Smooth muscle cell (in vitro differentiated cells): ENCODE measurements at regions not wholly inside any gene's neighbourhood (a gene's known extent, or its start where the extent isn't known, plus 50 kb on each side); places are given as distances from the start of the nearest gene placed in this dataset.
A peak's percentile ranks its signal among the peaks of the same experiment; 100 is the strongest.

Experiments
- DNase-seq: peaks from one replicate; lab custom pipeline; 2025; ENCODE audit not compliant: unreplicated experiment; lab: John Stamatoyannopoulos, UW
- H2AFZ ChIP-seq: fragments of 200-600 bp; sonication (generic); 2 replicates; pipeline ENCODE4 v1.6.0; 2016; ENCODE audit warnings: antibody characterized with exemption, low read depth, mild to moderate bottlenecking
- H3F3A ChIP-seq: fragments of 200-600 bp; sonication (generic); 2 replicates; pipeline ENCODE4 v1.6.0; 2017; ENCODE audit warnings: antibody characterized with exemption, low read depth
- H3K27ac ChIP-seq: fragments of 200-600 bp; sonication (generic); 2 replicates; pipeline ENCODE4 v1.5.1; 2016; ENCODE audit warnings: low read depth, mild to moderate bottlenecking
- H3K27me3 ChIP-seq: fragments of 200-600 bp; sonication (generic); 2 replicates; pipeline ENCODE4 v1.6.1; 2016; ENCODE audit warnings: low read depth, mild to moderate bottlenecking
- H3K36me3 ChIP-seq: fragments of 200-600 bp; sonication (generic); 2 replicates; pipeline ENCODE4 v1.5.1; 2016; ENCODE audit warnings: low read depth
- H3K4me1 ChIP-seq: fragments of 200-600 bp; sonication (generic); 2 replicates; pipeline ENCODE4 v1.5.1; 2016; ENCODE audit warnings: low read depth
- H3K4me2 ChIP-seq: fragments of 200-600 bp; sonication (generic); 2 replicates; pipeline ENCODE4 v1.6.0; 2016; ENCODE audit warnings: mild to moderate bottlenecking
- H3K4me3 ChIP-seq: fragments of 200-600 bp; sonication (generic); 2 replicates; pipeline ENCODE4 v1.5.1; 2016; ENCODE audit warnings: mild to moderate bottlenecking
- H3K79me2 ChIP-seq: fragments of 200-600 bp; sonication (generic); 2 replicates; pipeline ENCODE4 v1.6.0; 2016; ENCODE audit warnings: low read depth, mild to moderate bottlenecking
- H3K9ac ChIP-seq: fragments of 200-600 bp; sonication (generic); 2 replicates; pipeline ENCODE4 v1.6.0; 2016; ENCODE audit warnings: low read depth
- H3K9me3 ChIP-seq: fragments of 200-600 bp; sonication (generic); replicated peaks from 2 replicates; pipeline ENCODE4 v1.5.1; 2016; ENCODE audit warnings: low read depth
- H4K20me1 ChIP-seq: fragments of 200-600 bp; sonication (generic); 2 replicates; pipeline ENCODE4 v1.6.0; 2016; ENCODE audit warnings: low read depth
- WGBS: methylation state at CpG from one replicate; pipeline ENCODE4 v1.1.7; 2016; ENCODE audit warnings: low lambda C conversion rate; 5-methylcytosine and 5-hydroxymethylcytosine counted together
- TF ChIP-seq, protein P1 (sequence below): fragments of 200-600 bp; sonication (generic); IDR thresholded peaks from 2 replicates; pipeline ENCODE4 v1.5.1; 2017; ENCODE audit warnings: borderline replicate concordance, mild to moderate bottlenecking, antibody characterized with exemption; ENCODE audit not compliant: insufficient read depth, poor library complexity, severe bottlenecking

DNA sequence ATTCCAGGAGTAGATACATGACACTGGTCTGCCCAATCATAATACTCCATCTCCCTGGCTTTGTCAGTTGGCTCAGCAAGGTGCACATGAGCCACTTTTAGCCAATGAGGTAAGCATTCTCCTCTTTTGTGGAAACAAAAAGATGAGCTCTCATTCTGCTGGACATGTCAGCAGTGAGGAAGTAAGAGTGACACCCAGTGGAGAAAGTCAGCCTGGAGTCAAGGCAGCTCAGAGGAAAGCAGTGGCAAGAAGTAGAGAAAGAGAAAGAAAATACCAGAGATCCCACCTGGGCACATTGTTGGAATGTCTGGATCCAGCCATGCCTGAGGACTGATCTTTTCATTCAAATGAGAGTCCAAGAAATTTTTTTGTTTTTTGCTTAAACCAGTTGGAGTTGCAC, 496.9 kb upstream of the C16orf82 start:
- no peaks in the 10 kb centered on the region for H3F3A ChIP-seq
- TF ChIP-seq, protein P1, sequence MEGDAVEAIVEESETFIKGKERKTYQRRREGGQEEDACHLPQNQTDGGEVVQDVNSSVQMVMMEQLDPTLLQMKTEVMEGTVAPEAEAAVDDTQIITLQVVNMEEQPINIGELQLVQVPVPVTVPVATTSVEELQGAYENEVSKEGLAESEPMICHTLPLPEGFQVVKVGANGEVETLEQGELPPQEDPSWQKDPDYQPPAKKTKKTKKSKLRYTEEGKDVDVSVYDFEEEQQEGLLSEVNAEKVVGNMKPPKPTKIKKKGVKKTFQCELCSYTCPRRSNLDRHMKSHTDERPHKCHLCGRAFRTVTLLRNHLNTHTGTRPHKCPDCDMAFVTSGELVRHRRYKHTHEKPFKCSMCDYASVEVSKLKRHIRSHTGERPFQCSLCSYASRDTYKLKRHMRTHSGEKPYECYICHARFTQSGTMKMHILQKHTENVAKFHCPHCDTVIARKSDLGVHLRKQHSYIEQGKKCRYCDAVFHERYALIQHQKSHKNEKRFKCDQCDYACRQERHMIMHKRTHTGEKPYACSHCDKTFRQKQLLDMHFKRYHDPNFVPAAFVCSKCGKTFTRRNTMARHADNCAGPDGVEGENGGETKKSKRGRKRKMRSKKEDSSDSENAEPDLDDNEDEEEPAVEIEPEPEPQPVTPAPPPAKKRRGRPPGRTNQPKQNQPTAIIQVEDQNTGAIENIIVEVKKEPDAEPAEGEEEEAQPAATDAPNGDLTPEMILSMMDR = peak; percentile 49
- peaks cover 16% of the 10 kb centered on the region for H3K27me3 ChIP-seq
- DNase-seq = no peak
- H3K4me2 ChIP-seq = no peak overlapping the region
- no peak overlapping the region for H3K27ac ChIP-seq
- no peaks in the 10 kb centered on the region for H3K36me3 ChIP-seq
- H3K9ac ChIP-seq = no peak overlapping the region
- H3K4me1 ChIP-seq = no peaks in the 10 kb centered on the region
- no peak overlapping the region for H3K4me3 ChIP-seq
- H3K79me2 ChIP-seq = no peaks in the 10 kb centered on the region
- H2AFZ ChIP-seq = no peak overlapping the region
- no peaks in the 10 kb centered on the region for H3K9me3 ChIP-seq
- H4K20me1 ChIP-seq = no peaks in the 10 kb centered on the region

DNA sequence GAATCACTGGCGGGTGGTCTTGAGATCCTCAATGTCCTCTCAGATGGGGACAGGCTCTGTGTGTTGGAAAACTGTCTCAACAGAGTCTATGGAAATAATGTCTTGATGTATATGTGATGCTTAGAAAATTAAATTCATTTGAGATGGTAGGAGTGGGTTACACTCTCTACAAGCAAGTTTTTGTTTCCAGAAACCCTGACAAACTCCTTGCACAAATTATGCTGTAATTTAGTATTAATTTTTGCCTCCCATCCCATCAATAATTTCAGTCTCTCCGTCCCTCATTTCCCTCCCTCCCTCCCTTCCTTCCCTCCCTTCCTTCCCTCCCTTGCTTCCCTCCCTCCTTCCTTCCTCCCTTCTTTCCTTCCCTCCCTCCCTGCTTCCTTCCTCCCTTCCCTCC, 488.0 kb upstream of the C16orf82 start:
- no peak overlapping the region for H3K4me2 ChIP-seq
- TF ChIP-seq, protein P1 = no peak
- H3K36me3 ChIP-seq = no peaks in the 10 kb centered on the region
- H3K27me3 ChIP-seq = no peaks in the 10 kb centered on the region
- DNase-seq = no peak
- H3K4me1 ChIP-seq = no peaks in the 10 kb centered on the region
- H3K9me3 ChIP-seq = no peaks in the 10 kb centered on the region
- H4K20me1 ChIP-seq = no peaks in the 10 kb centered on the region
- H2AFZ ChIP-seq = no peak overlapping the region
- no peaks in the 10 kb centered on the region for H3F3A ChIP-seq
- WGBS = 90% methylated on average over 2 of the region's 2 CpGs
- H3K79me2 ChIP-seq = no peaks in the 10 kb centered on the region
- no peak overlapping the region for H3K27ac ChIP-seq
- H3K4me3 ChIP-seq = no peak overlapping the region
- H3K9ac ChIP-seq = no peak overlapping the region

DNA sequence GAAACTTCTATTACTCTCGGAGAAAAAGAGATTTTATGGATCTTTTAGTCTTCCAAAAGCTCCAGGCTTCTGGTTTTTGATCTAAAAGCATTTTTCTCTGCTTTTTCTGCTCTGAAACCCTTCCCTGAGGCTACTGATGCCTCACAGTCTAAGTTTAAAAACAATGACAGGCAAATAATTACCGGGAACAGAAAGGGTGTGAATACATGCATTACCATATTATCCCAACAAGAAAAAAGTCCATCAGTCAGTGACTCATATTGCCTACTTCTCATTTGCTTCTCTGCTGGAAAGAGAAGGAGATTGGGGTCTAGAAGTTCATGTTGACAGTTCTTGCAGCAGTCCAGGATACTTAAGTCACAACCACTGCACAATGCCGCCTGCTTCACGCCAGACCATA, 482.9 kb upstream of the C16orf82 start:
- no peak for DNase-seq

DNA sequence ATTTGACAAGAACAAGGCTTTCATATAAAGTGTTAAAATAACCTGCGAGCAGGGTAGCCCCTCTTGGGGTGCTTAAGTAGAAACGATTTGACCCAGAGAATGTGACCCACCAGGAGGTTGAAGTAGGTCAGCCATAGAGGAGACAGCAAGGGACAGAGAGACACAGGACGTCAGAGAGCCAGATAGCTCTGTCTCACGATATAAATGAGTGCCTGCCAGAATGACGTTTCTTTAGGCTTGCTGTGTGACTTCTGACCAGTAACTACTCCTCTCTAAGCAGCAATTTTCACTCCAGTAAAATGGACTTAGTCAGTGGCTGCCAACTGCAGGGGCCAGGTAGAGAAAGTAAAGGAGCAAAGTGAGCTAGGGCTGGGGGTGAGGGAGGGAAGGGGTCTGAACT, 473.0 kb upstream of the C16orf82 start:
- no peak for DNase-seq
- Histone ChIP-seq H3K79me2 (no peaks in the 10 kb centered on the region), H4K20me1 (no peaks in the 10 kb centered on the region), H3K4me3 (no peak overlapping the region), H3K27ac (no peak overlapping the region), H3K4me2 (no peak overlapping the region), H3K4me1 (no peaks in the 10 kb centered on the region), H3K9ac (no peak overlapping the region), H3K9me3 (no peaks in the 10 kb centered on the region), H2AFZ (no peak overlapping the region), H3F3A (no peaks in the 10 kb centered on the region), H3K36me3 (no peaks in the 10 kb centered on the region), H3K27me3 (no peaks in the 10 kb centered on the region)
- WGBS = 72% methylated on average over 5 of the region's 5 CpGs
- TF ChIP-seq, protein P1 = no peak

More for the DNA sequence above, 482.9 kb upstream of the C16orf82 start:
- H3F3A ChIP-seq = no peaks in the 10 kb centered on the region
- H3K9me3 ChIP-seq = no peaks in the 10 kb centered on the region
- H3K9ac ChIP-seq = no peak overlapping the region
- no peaks in the 10 kb centered on the region for H3K4me1 ChIP-seq
- no peak overlapping the region for H3K4me3 ChIP-seq
- no peaks in the 10 kb centered on the region for H3K36me3 ChIP-seq
- 84% methylated on average over 4 of the region's 4 CpGs for WGBS
- H3K79me2 ChIP-seq = no peaks in the 10 kb centered on the region
- TF ChIP-seq, protein P1 = no peak
- H4K20me1 ChIP-seq = no peaks in the 10 kb centered on the region
- H2AFZ ChIP-seq = no peak overlapping the region
- H3K27ac ChIP-seq = no peak overlapping the region
- H3K4me2 ChIP-seq = no peak overlapping the region
- peaks cover 4% of the 10 kb centered on the region for H3K27me3 ChIP-seq
